GM13976 (cell line): ENCODE measurements at regions not wholly inside any gene's neighbourhood (a gene's known extent, or its start where the extent isn't known, plus 50 kb on each side); places are given as distances from the start of the nearest gene placed in this dataset.

Source experiments
- DNase-seq: peaks from one replicate; pipeline ENCODE4 v3.0.0; 2012; ENCODE audit warnings: low spot score
- in situ Hi-C: fragments of 300-500 bp; cut with MboI; formaldehyde crosslinking; loops from one replicate; pipeline ENCODE4 v1.12.0; 2022; ENCODE audit warnings: low sequenced_read_pairs, mixed read lengths, inconsistent platforms; ENCODE audit not compliant: unreplicated experiment
- TF ChIP-seq, protein P1 (sequence below): IDR thresholded peaks from 2 replicates; pipeline ENCODE4 v1.5.1; 2012; ENCODE audit warnings: borderline replicate concordance, mild to moderate bottlenecking; ENCODE audit not compliant: insufficient read depth; ENCODE audit errors: extremely low read depth, missing control alignments, control extremely low read depth

DNA sequence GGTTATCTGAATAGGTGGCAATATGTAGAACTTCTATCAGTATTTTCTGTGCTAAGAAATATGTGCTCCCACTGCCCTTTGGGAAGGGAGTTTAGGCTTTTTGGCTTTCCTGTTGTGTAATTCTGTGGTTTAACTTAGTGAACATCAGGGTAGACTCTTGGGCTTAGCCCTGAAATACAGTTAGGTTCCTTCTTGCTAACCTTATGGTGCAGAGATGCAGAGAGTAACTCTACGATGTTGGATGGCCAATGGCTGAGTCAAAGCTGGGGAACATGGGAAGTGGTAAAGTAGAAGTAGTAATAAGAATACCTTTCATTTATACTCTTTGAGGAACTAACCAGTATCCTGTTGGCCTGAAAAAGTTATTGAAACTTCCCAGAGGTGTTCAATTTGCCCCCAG, 80.8 kb upstream of the IL12A start:
- in situ Hi-C loops: no loop called here
- TF ChIP-seq, protein P1, sequence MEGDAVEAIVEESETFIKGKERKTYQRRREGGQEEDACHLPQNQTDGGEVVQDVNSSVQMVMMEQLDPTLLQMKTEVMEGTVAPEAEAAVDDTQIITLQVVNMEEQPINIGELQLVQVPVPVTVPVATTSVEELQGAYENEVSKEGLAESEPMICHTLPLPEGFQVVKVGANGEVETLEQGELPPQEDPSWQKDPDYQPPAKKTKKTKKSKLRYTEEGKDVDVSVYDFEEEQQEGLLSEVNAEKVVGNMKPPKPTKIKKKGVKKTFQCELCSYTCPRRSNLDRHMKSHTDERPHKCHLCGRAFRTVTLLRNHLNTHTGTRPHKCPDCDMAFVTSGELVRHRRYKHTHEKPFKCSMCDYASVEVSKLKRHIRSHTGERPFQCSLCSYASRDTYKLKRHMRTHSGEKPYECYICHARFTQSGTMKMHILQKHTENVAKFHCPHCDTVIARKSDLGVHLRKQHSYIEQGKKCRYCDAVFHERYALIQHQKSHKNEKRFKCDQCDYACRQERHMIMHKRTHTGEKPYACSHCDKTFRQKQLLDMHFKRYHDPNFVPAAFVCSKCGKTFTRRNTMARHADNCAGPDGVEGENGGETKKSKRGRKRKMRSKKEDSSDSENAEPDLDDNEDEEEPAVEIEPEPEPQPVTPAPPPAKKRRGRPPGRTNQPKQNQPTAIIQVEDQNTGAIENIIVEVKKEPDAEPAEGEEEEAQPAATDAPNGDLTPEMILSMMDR: no peak
- DNase-seq: no peak

DNA sequence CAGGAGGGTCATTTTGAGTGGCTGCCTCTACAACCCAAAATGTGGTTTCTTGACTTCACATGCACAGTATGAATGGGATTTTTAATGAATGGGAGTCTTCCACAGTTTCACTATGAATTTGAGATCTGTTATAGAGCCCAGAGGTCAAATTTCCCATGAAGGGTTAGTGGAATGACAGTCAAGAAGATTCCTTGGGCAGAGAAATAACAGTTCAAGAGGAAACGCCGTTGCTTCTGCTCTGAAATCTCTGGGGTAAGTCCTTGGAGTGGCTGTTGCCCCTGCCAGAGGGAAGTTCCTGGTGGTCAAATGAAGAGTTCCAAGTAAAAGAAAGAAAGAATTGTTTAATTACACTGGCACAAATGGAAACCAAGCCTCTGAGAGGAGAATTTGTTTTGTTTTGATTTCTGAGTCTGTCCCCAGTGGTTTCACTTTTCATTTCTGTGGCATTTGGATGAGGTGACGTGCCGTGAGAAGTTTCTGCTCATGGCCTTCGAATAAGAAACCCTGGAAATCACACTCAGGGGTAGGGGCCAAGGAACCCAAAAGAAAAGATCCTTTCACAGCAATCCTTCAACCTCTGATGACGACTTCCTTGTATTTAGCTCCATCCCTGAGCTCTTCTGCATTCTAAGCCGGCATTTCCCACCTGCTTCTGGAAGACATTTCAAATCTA, 77.5 kb upstream of the IL12A start:
- in situ Hi-C loops: no loop called here
- TF ChIP-seq, protein P1: no peak
- peak; percentile 40 for DNase-seq

DNA sequence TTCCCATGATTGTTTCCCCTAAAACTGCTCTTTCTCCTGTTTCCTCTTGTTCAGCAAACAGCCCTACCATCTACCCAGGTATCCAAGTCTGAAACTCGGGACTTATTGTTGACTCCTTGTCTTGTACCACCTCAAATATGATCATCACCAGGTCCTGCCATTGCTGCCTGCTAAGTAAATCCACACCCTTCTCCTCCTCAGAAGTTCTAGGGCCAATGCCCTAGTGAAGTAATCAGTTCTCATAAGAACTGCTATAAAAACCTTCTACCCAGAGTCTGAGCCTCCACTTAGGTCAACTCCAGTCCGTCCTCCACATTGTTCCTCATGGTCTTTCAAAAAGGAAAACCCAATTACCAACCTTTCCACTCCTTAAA, 77.0 kb upstream of the IL12A start:
- in situ Hi-C loops: no loop called here
- DNase-seq: no peak
- TF ChIP-seq, protein P1: no peak

DNA sequence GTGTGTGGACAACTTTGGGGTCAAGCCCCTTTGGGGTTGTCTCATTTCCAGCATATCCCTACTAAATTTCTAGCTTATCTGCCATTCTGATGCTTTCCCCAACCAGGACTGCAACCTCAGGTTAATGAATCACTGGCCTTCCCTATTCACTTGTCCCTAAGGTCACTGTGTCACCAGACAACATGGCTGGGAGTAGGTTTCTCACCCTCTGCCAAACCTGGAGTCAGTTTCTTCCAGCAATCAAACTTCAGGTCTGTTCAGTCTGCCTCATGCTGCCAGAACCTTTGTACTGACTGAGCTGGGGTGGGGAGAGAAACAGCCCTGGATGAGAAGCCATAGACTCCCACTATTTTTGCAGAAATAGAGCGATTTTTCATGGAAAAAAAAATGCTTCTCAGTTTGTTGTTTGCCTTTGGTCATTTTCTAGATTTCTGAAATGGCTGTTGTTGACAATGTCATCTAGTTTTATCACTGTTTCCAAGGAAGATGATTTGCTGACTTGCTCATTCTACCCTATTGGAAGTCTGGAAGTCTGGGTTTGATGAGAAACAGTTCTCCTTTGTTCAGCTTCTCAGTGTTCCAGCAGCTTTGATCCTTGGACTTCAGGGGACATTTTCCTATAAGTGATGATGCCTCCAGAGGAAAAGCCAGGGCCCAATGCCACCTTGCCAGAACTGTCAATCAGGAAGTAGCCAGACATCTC, 74.8 kb upstream of the IL12A start:
- no peak for DNase-seq
- in situ Hi-C loops: no loop called here
- TF ChIP-seq, protein P1: no peak

DNA sequence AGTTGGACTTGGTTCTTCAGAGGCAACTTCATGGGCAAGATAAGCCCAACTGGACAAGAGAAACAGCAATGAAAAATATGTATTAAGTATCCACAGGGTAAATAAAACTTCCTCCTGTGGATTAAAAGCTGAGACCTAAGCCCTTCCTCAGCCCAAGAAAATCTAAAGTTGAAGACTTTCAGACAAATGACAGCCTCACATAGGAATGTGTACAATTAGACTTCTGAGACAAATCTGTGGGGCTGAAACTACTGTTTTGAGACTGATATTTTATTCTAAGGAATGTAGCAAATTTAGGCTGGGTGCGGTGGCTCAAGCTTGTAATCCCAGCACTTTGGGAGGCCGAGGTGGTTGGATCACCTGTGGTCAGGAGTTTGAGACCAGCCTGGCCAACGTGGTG, 74.2 kb upstream of the IL12A start:
- in situ Hi-C loops: no loop called here
- no peak for DNase-seq
- TF ChIP-seq, protein P1: no peak

DNA sequence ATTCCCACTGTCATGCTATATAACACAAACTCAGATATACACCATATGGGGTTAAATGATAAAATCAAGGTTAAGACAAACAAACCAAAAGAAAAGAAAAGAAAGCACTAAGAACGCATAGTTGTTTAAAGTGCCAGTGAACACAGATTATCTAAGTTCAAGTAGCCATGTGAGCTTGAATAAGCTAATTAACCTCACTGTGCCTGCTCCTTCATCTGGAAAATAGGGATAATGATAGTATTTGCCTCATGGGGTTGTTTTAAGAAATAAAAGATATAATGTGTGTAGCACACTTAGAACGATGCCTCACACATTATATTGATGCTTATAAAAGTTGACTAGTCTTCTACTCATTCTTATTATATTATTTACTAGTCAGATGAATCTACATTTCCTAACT, 72.6 kb upstream of the IL12A start:
- in situ Hi-C loops: no loop called here
- TF ChIP-seq, protein P1: no peak

More for the DNA sequence above, 72.6 kb upstream of the IL12A start:
- DNase-seq: no peak
